Tibial nerve (tissue), 4 donors: ENCODE measurements at regions not wholly inside any gene's neighbourhood (a gene's known extent, or its start where the extent isn't known, plus 50 kb on each side); places are given as distances from the start of the nearest gene placed in this dataset.

Experiments used
- DNase-seq, 2 donors: peaks; one replicate each; pipeline ENCODE4 v3.0.0-alpha.2; 2019; ENCODE audit warnings: low spot score in 2 of 2
- H3K27ac ChIP-seq, 4 donors: fragments of 200-600 bp; sonication (generic) in 3 of 4; one replicate each; pipeline ENCODE4 v1.5.1; 2017 to 2019; ENCODE audit warnings: mild to moderate bottlenecking in 1 of 4
- H3K27me3 ChIP-seq, 2 donors: fragments of 200-600 bp; sonication (generic) in 1 of 2; one replicate each; pipeline versions ENCODE4 v1.5.1 to v1.6.0; 2017 to 2019
- H3K36me3 ChIP-seq, 3 donors: fragments of 200-600 bp; sonication (generic); one replicate each; pipeline ENCODE4 v1.5.1; 2018 to 2019
- H3K4me1 ChIP-seq, 4 donors: fragments of 200-600 bp; sonication (generic) in 3 of 4; one replicate each; pipeline ENCODE4 v1.5.1; 2017 to 2019
- H3K4me3 ChIP-seq, 4 donors: fragments of 200-600 bp; sonication (generic) in 3 of 4; one replicate each; pipeline ENCODE4 v1.5.1; 2017 to 2019; ENCODE audit warnings: mild to moderate bottlenecking in 1 of 4, moderate library complexity in 1 of 4
- H3K9me3 ChIP-seq, 4 donors: fragments of 200-600 bp; sonication (generic) in 3 of 4; one replicate each; pipeline ENCODE4 v1.5.1; 2017 to 2019
- EP300 ChIP-seq, 2 donors: sonication (generic); formaldehyde crosslinking; IDR thresholded peaks; one replicate each; pipeline ENCODE4 v1.6.1; 2017; ENCODE audit warnings: antibody characterized with exemption in 2 of 2, mild to moderate bottlenecking in 1 of 2
- POLR2A ChIP-seq, 2 donors: fragments of 450-650 bp; IDR thresholded peaks; one replicate each; pipeline ENCODE4 v1.6.1; 2017; ENCODE audit warnings: antibody characterized with exemption in 2 of 2, mild to moderate bottlenecking in 2 of 2, moderate library complexity in 2 of 2
- WGBS, 2 donors: methylation state at CpG; one replicate each; pipeline ENCODE4 v1.1.5; 2018; 5-methylcytosine and 5-hydroxymethylcytosine counted together
- TF ChIP-seq, protein P1 (sequence below), 5 experiments: fragments of 200-600 bp in 3 of 5; fragments of 450-650 bp in 2 of 5; sonication (generic) in 3 of 5; IDR thresholded peaks; one replicate each; pipeline ENCODE4 v1.5.1; 2016 to 2019; ENCODE audit warnings: antibody characterized with exemption in 5 of 5, mild to moderate bottlenecking in 3 of 5, moderate library complexity in 2 of 5

- H3K4me1 ChIP-seq = no peaks in the 10 kb centered on the region
- H3K27me3 ChIP-seq = no peaks in the 10 kb centered on the region
- TF ChIP-seq EP300 (IDR thresholded peaks at IDR 0.05) (no peak), POLR2A (IDR thresholded peaks at IDR 0.05) (no peak)
- TF ChIP-seq, protein P1, sequence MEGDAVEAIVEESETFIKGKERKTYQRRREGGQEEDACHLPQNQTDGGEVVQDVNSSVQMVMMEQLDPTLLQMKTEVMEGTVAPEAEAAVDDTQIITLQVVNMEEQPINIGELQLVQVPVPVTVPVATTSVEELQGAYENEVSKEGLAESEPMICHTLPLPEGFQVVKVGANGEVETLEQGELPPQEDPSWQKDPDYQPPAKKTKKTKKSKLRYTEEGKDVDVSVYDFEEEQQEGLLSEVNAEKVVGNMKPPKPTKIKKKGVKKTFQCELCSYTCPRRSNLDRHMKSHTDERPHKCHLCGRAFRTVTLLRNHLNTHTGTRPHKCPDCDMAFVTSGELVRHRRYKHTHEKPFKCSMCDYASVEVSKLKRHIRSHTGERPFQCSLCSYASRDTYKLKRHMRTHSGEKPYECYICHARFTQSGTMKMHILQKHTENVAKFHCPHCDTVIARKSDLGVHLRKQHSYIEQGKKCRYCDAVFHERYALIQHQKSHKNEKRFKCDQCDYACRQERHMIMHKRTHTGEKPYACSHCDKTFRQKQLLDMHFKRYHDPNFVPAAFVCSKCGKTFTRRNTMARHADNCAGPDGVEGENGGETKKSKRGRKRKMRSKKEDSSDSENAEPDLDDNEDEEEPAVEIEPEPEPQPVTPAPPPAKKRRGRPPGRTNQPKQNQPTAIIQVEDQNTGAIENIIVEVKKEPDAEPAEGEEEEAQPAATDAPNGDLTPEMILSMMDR (IDR thresholded peaks at IDR 0.05) = no peak
- DNase-seq = no peak
- H3K36me3 ChIP-seq = no peaks in the 10 kb centered on the region
- no peak overlapping the region for H3K27ac ChIP-seq
- no peaks in the 10 kb centered on the region for H3K9me3 ChIP-seq
- H3K4me3 ChIP-seq = no peak overlapping the region
Measured at GRCh38 chr16:47984669-47985068, 171.1 kb downstream of the ABCC12 start.

DNA sequence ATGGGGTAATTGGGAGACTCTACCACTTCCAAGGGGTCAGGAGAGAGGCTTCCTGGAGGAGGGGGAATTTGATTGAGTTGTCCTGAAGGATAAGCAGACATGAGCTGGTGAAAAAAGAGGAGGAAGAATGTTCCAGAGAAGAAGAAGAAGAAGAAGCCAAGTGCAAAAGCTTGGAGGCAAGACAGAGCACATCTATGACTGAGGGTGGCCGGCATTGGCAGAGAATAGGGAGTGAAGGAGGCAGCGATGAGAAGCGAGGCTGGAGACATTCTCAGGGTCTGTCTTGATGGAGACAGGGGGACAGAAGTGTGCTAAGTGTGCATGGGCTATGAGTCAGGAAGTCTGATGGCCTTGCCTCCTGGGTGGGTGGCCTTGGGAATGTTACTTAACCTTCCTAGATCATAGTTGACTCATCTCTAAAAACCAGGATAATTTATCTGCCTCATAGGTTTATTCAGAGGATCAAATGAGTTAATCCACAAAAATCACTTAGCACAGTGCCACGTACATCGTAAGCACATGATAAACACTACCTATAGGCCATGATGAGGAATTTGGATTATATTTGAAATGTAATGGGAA, 171.7 kb downstream of the ABCC12 start:
- H3K9me3 ChIP-seq = no peaks in the 10 kb centered on the region
- no peak overlapping the region for H3K4me3 ChIP-seq
- no peaks in the 10 kb centered on the region for H3K27me3 ChIP-seq
- H3K27ac ChIP-seq = no peak overlapping the region
- TF ChIP-seq EP300 (IDR thresholded peaks at IDR 0.05) = no peak
- TF ChIP-seq, protein P1 (IDR thresholded peaks at IDR 0.05) = no peak
- TF ChIP-seq POLR2A (IDR thresholded peaks at IDR 0.05) = no peak
- no peaks in the 10 kb centered on the region for H3K36me3 ChIP-seq
- H3K4me1 ChIP-seq = peaks cover 0 to 3% (median 0%) of the 10 kb centered on the region in 4 donors
- DNase-seq = no peak
- 83 to 91% methylated on average over 5 of the region's 5 CpGs for WGBS, 2 donors

- DNase-seq = no peak
- H3K4me3 ChIP-seq = no peak overlapping the region
- no peaks in the 10 kb centered on the region for H3K27me3 ChIP-seq
- no peaks in the 10 kb centered on the region for H3K36me3 ChIP-seq
- TF ChIP-seq EP300 (IDR thresholded peaks at IDR 0.05) (no peak), POLR2A (IDR thresholded peaks at IDR 0.05) (no peak)
- TF ChIP-seq, protein P1 (IDR thresholded peaks at IDR 0.05) = no peak
- 63 to 66% methylated on average over 8 of the region's 8 CpGs for WGBS, 2 donors
- H3K27ac ChIP-seq = no peak overlapping the region
- H3K9me3 ChIP-seq = no peaks in the 10 kb centered on the region
- peaks cover 0 to 16% (median 0%) of the 10 kb centered on the region in 4 donors for H3K4me1 ChIP-seq
Measured at GRCh38 chr16:47980212-47980611, 175.6 kb downstream of the ABCC12 start.

- no peak overlapping the region for H3K27ac ChIP-seq
- 52 to 64% methylated on average over 1 of the region's 1 CpG for WGBS, 2 donors
- no peak for DNase-seq
- H3K36me3 ChIP-seq = no peaks in the 10 kb centered on the region
- H3K4me1 ChIP-seq = peaks cover 0 to 16% (median 0%) of the 10 kb centered on the region in 4 donors
- no peaks in the 10 kb centered on the region for H3K27me3 ChIP-seq
- H3K9me3 ChIP-seq = no peaks in the 10 kb centered on the region
- H3K4me3 ChIP-seq = no peak overlapping the region
- no peak for TF ChIP-seq POLR2A (IDR thresholded peaks at IDR 0.05)
- TF ChIP-seq EP300 (IDR thresholded peaks at IDR 0.05) = no peak
- TF ChIP-seq, protein P1 (IDR thresholded peaks at IDR 0.05) = no peak
Measured at GRCh38 chr16:47979616-47980182, 176.1 kb downstream of the ABCC12 start.

DNA sequence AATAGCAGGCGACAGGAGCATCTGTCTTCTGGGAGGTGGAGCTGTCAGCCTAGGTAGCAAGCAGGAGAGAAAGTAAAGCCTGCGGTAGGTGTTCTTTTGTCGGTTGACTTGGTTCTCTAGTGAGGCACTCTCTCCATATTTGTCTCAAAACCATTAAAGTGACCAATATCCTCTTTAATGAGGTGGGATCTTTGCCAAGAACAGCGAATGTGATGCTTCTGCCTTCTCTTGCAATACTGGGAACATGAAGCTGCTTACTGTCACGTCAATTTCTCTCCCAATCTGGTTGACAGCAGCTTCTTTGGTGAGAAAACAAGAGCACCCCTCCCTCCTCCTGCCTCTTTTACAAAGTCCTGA, 176.7 kb downstream of the ABCC12 start:
- H3K27me3 ChIP-seq = no peaks in the 10 kb centered on the region
- H3K4me3 ChIP-seq = no peak overlapping the region
- H3K9me3 ChIP-seq = no peaks in the 10 kb centered on the region
- 55 to 72% methylated on average over 5 of the region's 5 CpGs for WGBS, 2 donors
- no peaks in the 10 kb centered on the region for H3K36me3 ChIP-seq
- TF ChIP-seq EP300 (IDR thresholded peaks at IDR 0.05) = no peak
- DNase-seq = no peak
- H3K27ac ChIP-seq = no peak overlapping the region
- H3K4me1 ChIP-seq = peaks cover 0 to 16% (median 0%) of the 10 kb centered on the region in 4 donors
